MM.1S (cell line): ENCODE measurements at regions not wholly inside any gene's neighbourhood (a gene's known extent, or its start where the extent isn't known, plus 50 kb on each side); places are given as distances from the start of the nearest gene placed in this dataset.

Experiments
- EZH2 ChIP-seq: fragments of 300-600 bp; sonication (generic); optimal IDR thresholded peaks from 2 replicates; pipeline ENCODE3; 2017; ENCODE audit warnings: low read depth, mild to moderate bottlenecking, antibody characterized with exemption, low read length, mixed read lengths
- EZH2phosphoT487 ChIP-seq: fragments of 300-600 bp; sonication (generic); IDR thresholded peaks from 2 replicates; pipeline ENCODE4 v1.6.1; 2018; ENCODE audit warnings: antibody characterized with exemption, low read length
- TF ChIP-seq, protein P1 (sequence below): fragments of 300-600 bp; sonication (generic); IDR thresholded peaks from 2 replicates; pipeline ENCODE4 v1.5.1; 2016; ENCODE audit warnings: antibody characterized with exemption, low read length, mixed read lengths

GRCh38 chr15:29452881-29453731, 183.5 kb upstream of the NSMCE3 start:
- TF ChIP-seq, protein P1, sequence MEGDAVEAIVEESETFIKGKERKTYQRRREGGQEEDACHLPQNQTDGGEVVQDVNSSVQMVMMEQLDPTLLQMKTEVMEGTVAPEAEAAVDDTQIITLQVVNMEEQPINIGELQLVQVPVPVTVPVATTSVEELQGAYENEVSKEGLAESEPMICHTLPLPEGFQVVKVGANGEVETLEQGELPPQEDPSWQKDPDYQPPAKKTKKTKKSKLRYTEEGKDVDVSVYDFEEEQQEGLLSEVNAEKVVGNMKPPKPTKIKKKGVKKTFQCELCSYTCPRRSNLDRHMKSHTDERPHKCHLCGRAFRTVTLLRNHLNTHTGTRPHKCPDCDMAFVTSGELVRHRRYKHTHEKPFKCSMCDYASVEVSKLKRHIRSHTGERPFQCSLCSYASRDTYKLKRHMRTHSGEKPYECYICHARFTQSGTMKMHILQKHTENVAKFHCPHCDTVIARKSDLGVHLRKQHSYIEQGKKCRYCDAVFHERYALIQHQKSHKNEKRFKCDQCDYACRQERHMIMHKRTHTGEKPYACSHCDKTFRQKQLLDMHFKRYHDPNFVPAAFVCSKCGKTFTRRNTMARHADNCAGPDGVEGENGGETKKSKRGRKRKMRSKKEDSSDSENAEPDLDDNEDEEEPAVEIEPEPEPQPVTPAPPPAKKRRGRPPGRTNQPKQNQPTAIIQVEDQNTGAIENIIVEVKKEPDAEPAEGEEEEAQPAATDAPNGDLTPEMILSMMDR, result no peak
- no peak for TF ChIP-seq EZH2phosphoT487
- TF ChIP-seq EZH2, result no peak
